H1 (cell line): ENCODE measurements at regions not wholly inside any gene's neighbourhood (a gene's known extent, or its start where the extent isn't known, plus 50 kb on each side); places are given as distances from the start of the nearest gene placed in this dataset.
A peak's percentile ranks its signal among the peaks of the same experiment; 100 is the strongest.

Experiments used
- CTCF ChIA-PET: fragments of 300-600 bp; sonication (Branson Sonifier 250); formaldehyde crosslinking; loops from one replicate; lab custom pipeline; 2021; ENCODE audit not compliant: partially characterized antibody; lab: Charles Lee
- POLR2A ChIA-PET: fragments of 300-600 bp; sonication (Branson Sonifier 250); formaldehyde crosslinking; loops from one replicate; lab custom pipeline; 2021; ENCODE audit warnings: inconsistent platforms; ENCODE audit not compliant: partially characterized antibody; lab: Charles Lee
- DNase-seq, 2 experiments: peaks; one replicate each; pipeline versions ENCODE4 v3.0.0 to v3.0.0-alpha.2; 2010 to 2022; ENCODE audit warnings: low spot score in 2 of 2, low read depth in 1 of 2, mixed read lengths in 1 of 2
- FAIRE-seq: peaks from 2 replicates; lab custom pipeline; 2011; peaks lifted over from hg19 to GRCh38; lab: Jason Lieb, UNC
- H2AFZ ChIP-seq: 2 replicates; pipeline ENCODE4 v1.8.1; 2012; ENCODE audit warnings: low read length, inconsistent platforms
- H2AK5ac ChIP-seq: 2 replicates; pipeline ENCODE4 v1.6.1; 2013; ENCODE audit warnings: low read depth, low read length
- H2BK120ac ChIP-seq: replicated peaks from 2 replicates; pipeline ENCODE3; 2013; ENCODE audit warnings: low read depth, low read length, inconsistent platforms
- H2BK12ac ChIP-seq: 2 replicates; pipeline ENCODE4 v1.6.1; 2013; ENCODE audit warnings: low read depth, low read length
- H2BK15ac ChIP-seq: 2 replicates; pipeline ENCODE4 v1.6.1; 2013; ENCODE audit warnings: low read length
- H2BK20ac ChIP-seq: 2 replicates; pipeline ENCODE4 v1.6.1; 2013; ENCODE audit warnings: low read length
- H2BK5ac ChIP-seq: 2 replicates; pipeline ENCODE4 v1.6.1; 2013; ENCODE audit warnings: low read depth, low read length
- H3K14ac ChIP-seq: 2 replicates; pipeline ENCODE4 v1.6.1; 2013; ENCODE audit warnings: inconsistent platforms; ENCODE audit not compliant: insufficient read length
- H3K18ac ChIP-seq: 2 replicates; pipeline ENCODE4 v1.6.1; 2013; ENCODE audit warnings: low read length; ENCODE audit errors: extremely low read depth
- H3K23ac ChIP-seq: 2 replicates; pipeline ENCODE4 v1.6.1; 2013; ENCODE audit warnings: inconsistent platforms; ENCODE audit not compliant: insufficient read length
- H3K23me2 ChIP-seq: 2 replicates; pipeline ENCODE4 v1.6.1; 2013; ENCODE audit warnings: low read depth, low read length
- H3K27ac ChIP-seq: 2 replicates; pipeline ENCODE4 v1.6.1; 2011; ENCODE audit warnings: low read depth, low read length, inconsistent platforms
- H3K27me3 ChIP-seq, 4 experiments: replicated peaks in 1 of 4; 1 replicate in 1 of 4; 2 replicates in 3 of 4; pipeline versions ENCODE4 v1.6.1 to v1.8.1; 2011 to 2013; ENCODE audit warnings: low read length in 3 of 4, mild to moderate bottlenecking in 3 of 4, inconsistent platforms in 2 of 4, mixed read lengths in 2 of 4, moderate library complexity in 1 of 4; ENCODE audit not compliant: control insufficient read depth in 3 of 4, insufficient read depth in 3 of 4; ENCODE audit errors: extremely low read depth in 1 of 4
- H3K36me3 ChIP-seq, 4 experiments: 2 replicates each; pipeline versions ENCODE4 v1.6.1 to v1.8.1; 2011 to 2013; ENCODE audit warnings: mild to moderate bottlenecking in 4 of 4, low read length in 3 of 4, moderate library complexity in 2 of 4, control low read depth in 1 of 4, inconsistent platforms in 1 of 4; ENCODE audit not compliant: insufficient read depth in 4 of 4, control insufficient read depth in 2 of 4
- H3K4ac ChIP-seq: replicated peaks from 2 replicates; pipeline ENCODE3; 2013; ENCODE audit warnings: low read length, low read depth, mixed read lengths, inconsistent platforms; ENCODE audit not compliant: insufficient read length
- H3K4me1 ChIP-seq, 4 experiments: replicated peaks in 1 of 4; 1 replicate in 1 of 4; 2 replicates in 3 of 4; pipeline versions ENCODE4 v1.6.1 to v1.8.1; 2011 to 2013; ENCODE audit warnings: low read length in 3 of 4, inconsistent platforms in 2 of 4, mixed read lengths in 1 of 4; ENCODE audit not compliant: insufficient read depth in 4 of 4, control insufficient read depth in 3 of 4
- H3K4me2 ChIP-seq, 2 experiments: 2 replicates each; pipeline versions ENCODE4 v1.6.1 to v1.8.1; 2011 to 2013; ENCODE audit warnings: low read depth in 2 of 2, low read length in 2 of 2, control low read depth in 1 of 2, inconsistent platforms in 1 of 2, mild to moderate bottlenecking in 1 of 2; ENCODE audit not compliant: insufficient read depth in 1 of 2
- H3K4me3 ChIP-seq, 4 experiments: fragments of 200-600, 300-600 bp in 1 of 4; sonication (generic), shearing (Covaris generic), sonication (Bioruptor Twin) in 1 of 4; 2 replicates each; pipeline versions ENCODE4 v1.5.1 to v1.8.1; 2011 to 2016; ENCODE audit warnings: low read length in 4 of 4, low read depth in 3 of 4, control low read depth in 2 of 4, inconsistent platforms in 2 of 4, mild to moderate bottlenecking in 2 of 4, mixed read lengths in 1 of 4, moderate library complexity in 1 of 4; ENCODE audit not compliant: insufficient read depth in 2 of 4; ENCODE audit errors: extremely low read depth in 1 of 4
- H3K56ac ChIP-seq: replicated peaks from 2 replicates; pipeline ENCODE3; 2013; ENCODE audit warnings: low read depth, mild to moderate bottlenecking, mixed read lengths, low read length, inconsistent platforms; ENCODE audit not compliant: insufficient read length
- H3K79me1 ChIP-seq: 2 replicates; pipeline ENCODE4 v1.6.1; 2013; ENCODE audit warnings: low read depth, low read length, control low read depth
- H3K79me2 ChIP-seq, 2 experiments: 2 replicates each; pipeline versions ENCODE4 v1.6.1 to v1.8.1; 2012 to 2013; ENCODE audit warnings: low read length in 2 of 2, mild to moderate bottlenecking in 2 of 2, inconsistent platforms in 1 of 2; ENCODE audit not compliant: insufficient read depth in 2 of 2, control insufficient read depth in 1 of 2
- H3K9ac ChIP-seq, 4 experiments: replicated peaks in 1 of 4; 1 replicate in 1 of 4; 2 replicates in 3 of 4; pipeline versions ENCODE4 v1.6.1 to v1.8.1; 2011 to 2013; ENCODE audit warnings: low read depth in 3 of 4, low read length in 3 of 4, control low read depth in 2 of 4, mild to moderate bottlenecking in 2 of 4, moderate library complexity in 2 of 4, inconsistent platforms in 1 of 4; ENCODE audit errors: extremely low read depth in 1 of 4
- H3K9me3 ChIP-seq, 2 experiments: 2 replicates each; pipeline versions ENCODE4 v1.6.1 to v1.8.1; 2012 to 2013; ENCODE audit warnings: mild to moderate bottlenecking in 2 of 2, moderate library complexity in 2 of 2, control low read depth in 1 of 2, inconsistent platforms in 1 of 2, low read depth in 1 of 2, low read length in 1 of 2, mixed read lengths in 1 of 2; ENCODE audit not compliant: insufficient read depth in 2 of 2
- H4K20me1 ChIP-seq, 2 experiments: replicated peaks in 1 of 2; 2 replicates each; pipeline versions ENCODE3 to v1.8.1; 2011 to 2013; ENCODE audit warnings: inconsistent platforms in 2 of 2, low read length in 2 of 2, mild to moderate bottlenecking in 1 of 2; ENCODE audit not compliant: insufficient read depth in 2 of 2, control insufficient read depth in 1 of 2
- H4K5ac ChIP-seq: 2 replicates; pipeline ENCODE4 v1.6.1; 2013; ENCODE audit warnings: low read length, low read depth, mixed read lengths, inconsistent platforms; ENCODE audit not compliant: insufficient read length
- H4K8ac ChIP-seq: 2 replicates; pipeline ENCODE4 v1.8.0; 2013; ENCODE audit warnings: mild to moderate bottlenecking, moderate library complexity, low read length, inconsistent platforms; ENCODE audit not compliant: insufficient read depth; ENCODE audit errors: extremely low read depth
- H4K91ac ChIP-seq: replicated peaks from 2 replicates; pipeline ENCODE3; 2013; ENCODE audit warnings: low read length, mixed read lengths, inconsistent platforms; ENCODE audit not compliant: insufficient read length
- BACH1 ChIP-seq: IDR thresholded peaks from 2 replicates; pipeline ENCODE4 v1.6.1; 2012; ENCODE audit warnings: low read length, improper control_type of control experiment
- RAD21 ChIP-seq, 2 experiments: IDR thresholded peaks in 1 of 2; conservative IDR thresholded peaks in 1 of 2; 2 replicates each; pipeline ENCODE4 v1.6.1; 2011; ENCODE audit warnings: low read depth in 2 of 2, low read length in 2 of 2, improper control_type of control experiment in 1 of 2, inconsistent platforms in 1 of 2, mild to moderate bottlenecking in 1 of 2, moderate library complexity in 1 of 2
- WGBS, 2 experiments: shearing (Covaris generic) in 1 of 2; methylation state at CpG; one replicate each; pipeline versions ENCODE4 v1.1.6 to v1.1.7; 2013 to 2015; ENCODE audit warnings: low lambda C conversion rate in 2 of 2, mixed read lengths in 2 of 2, inconsistent platforms in 1 of 2, low coverage in 1 of 2, missing lambda C conversion rate in 1 of 2; ENCODE audit not compliant: insufficient replicate concordance in 2 of 2, insufficient coverage in 1 of 2, insufficient read length in 1 of 2; ENCODE audit errors: extremely low coverage in 1 of 2, missing lambda C conversion rate in 1 of 2; 5-methylcytosine and 5-hydroxymethylcytosine counted together

DNA sequence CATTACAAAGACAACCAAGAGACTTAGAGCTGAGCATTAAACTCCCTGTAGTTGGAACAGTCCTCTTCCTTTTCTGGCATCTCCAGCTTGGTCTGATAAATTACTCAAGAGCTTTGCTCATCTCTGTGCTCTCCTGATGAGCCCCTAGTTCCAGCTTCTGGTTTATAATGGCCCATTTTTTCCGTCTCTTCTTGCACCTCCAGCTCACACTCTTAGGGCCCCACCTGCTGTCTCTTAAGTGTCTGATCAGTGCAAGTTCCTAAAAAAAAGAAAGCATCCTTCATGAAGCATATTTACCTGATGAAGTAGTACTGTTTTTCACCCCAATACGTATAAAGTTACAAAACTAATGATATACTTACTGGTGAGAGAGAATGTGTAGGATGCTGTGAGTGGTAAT is 822.9 kb downstream of the RNF144A start:
- no peak overlapping the region for H3K9ac ChIP-seq
- POLR2A ChIA-PET: interaction anchor here (0.7 to 1.0 kb wide), 2 partner anchors 118 to 139 kb away, joined by 3 to 4 read pairs; no protein-coding TSS in a partner anchor
- no peak overlapping the region for H3K18ac ChIP-seq
- H3K56ac ChIP-seq: no peak overlapping the region
- H2BK5ac ChIP-seq: no peak overlapping the region
- H4K8ac ChIP-seq: no peak overlapping the region
- no peaks in the 10 kb centered on the region for H3K36me3 ChIP-seq
- no peak overlapping the region for H2BK120ac ChIP-seq
- no peak overlapping the region for H3K4me3 ChIP-seq
- H4K91ac ChIP-seq: no peak overlapping the region
- H3K27me3 ChIP-seq: no peaks in the 10 kb centered on the region
- H3K4ac ChIP-seq: no peak overlapping the region
- no peak overlapping the region for H4K5ac ChIP-seq
- peaks cover 0 to 3% (median 1%) of the 10 kb centered on the region in 4 experiments; a peak in 1 of 7 replicates for H3K4me1 ChIP-seq
- DNase-seq (no peak), FAIRE-seq (no peak)
- no peak overlapping the region for H2BK15ac ChIP-seq
- H3K14ac ChIP-seq: no peak overlapping the region
- 88% methylated on average over 2 of the region's 2 CpGs; no CpG with 5 or more reads in 1 of the 2 experiments for WGBS, 2 experiments
- H3K27ac ChIP-seq: no peak overlapping the region
- no peak overlapping the region for H3K4me2 ChIP-seq
- H2BK20ac ChIP-seq: no peak overlapping the region
- 0 out of 4 replicates have a peak, but pooled peaks cover 0 to 3% of the 10 kb centered on the region in 2 experiments for H3K9me3 ChIP-seq
- no peaks in the 10 kb centered on the region for H3K23me2 ChIP-seq
- no peak overlapping the region for H2AFZ ChIP-seq
- CTCF ChIA-PET: interaction anchor here (1.1 to 1.9 kb wide), 6 partner anchors 9 to 72 kb away, joined by 3 to 7 read pairs (median 3); no protein-coding TSS in a partner anchor
- H2BK12ac ChIP-seq: no peak overlapping the region
- no peaks in the 10 kb centered on the region for H4K20me1 ChIP-seq
- H3K79me1 ChIP-seq: no peaks in the 10 kb centered on the region
- H3K79me2 ChIP-seq: no peaks in the 10 kb centered on the region
- 0 out of 4 replicates have a peak, but pooled peaks of 1 of the 2 experiments have one; percentile 12 for TF ChIP-seq RAD21 (IDR thresholded peaks at IDR 0.05 in 1 of 2, conservative IDR thresholded peaks at IDR 0.05 in 1 of 2; ENCODE audit: low read depth in 2 of 2, low read length in 2 of 2)
- TF ChIP-seq BACH1: no peak
- no peak overlapping the region for H2AK5ac ChIP-seq
- H3K23ac ChIP-seq: no peak overlapping the region
